HepG2 (cell line): ENCODE measurements at regions not wholly inside any gene's neighbourhood (a gene's known extent, or its start where the extent isn't known, plus 50 kb on each side); places are given as distances from the start of the nearest gene placed in this dataset.

Experiments
- MEIS2 ChIP-seq: sonication (generic); formaldehyde crosslinking; IDR thresholded peaks from 2 replicates; pipeline ENCODE4 v1.9.0; 2021; ENCODE audit warnings: mild to moderate bottlenecking, missing genetic modification reagents
- PLRG1 ChIP-seq: fragments of 450-650 bp; conservative IDR thresholded peaks from 2 replicates; pipeline ENCODE4 v1.6.1; 2016
- RFXANK ChIP-seq: IDR thresholded peaks from 2 replicates; pipeline ENCODE4 v1.6.1; 2016
- RNF2 ChIP-seq: fragments of 450-650 bp; conservative IDR thresholded peaks from 2 replicates; pipeline ENCODE4 v1.6.1; 2016; ENCODE audit warnings: low read depth
- UBTF ChIP-seq: sonication (generic); formaldehyde crosslinking; IDR thresholded peaks from 2 replicates; pipeline ENCODE4 v1.4.0; 2020; ENCODE audit warnings: mild to moderate bottlenecking, missing genetic modification reagents
- ZBTB34 ChIP-seq: sonication (generic); formaldehyde crosslinking; IDR thresholded peaks from 2 replicates; pipeline ENCODE4 v1.8.0; 2022; ENCODE audit warnings: mild to moderate bottlenecking, missing genetic modification reagents
- ZBTB7B ChIP-seq: sonication (generic); formaldehyde crosslinking; IDR thresholded peaks from 2 replicates; pipeline ENCODE4 v1.4.0; 2020; ENCODE audit warnings: missing genetic modification reagents
- ZNF282 ChIP-seq: fragments of 450-650 bp; IDR thresholded peaks from 2 replicates; pipeline ENCODE4 v1.6.1; 2018; ENCODE audit not compliant: partially characterized antibody
- ZNF564 ChIP-seq: sonication (generic); formaldehyde crosslinking; IDR thresholded peaks from 2 replicates; pipeline ENCODE4 v1.8.1; 2023; ENCODE audit warnings: mild to moderate bottlenecking, missing genetic modification reagents
- ZSCAN21 ChIP-seq: sonication (generic); formaldehyde crosslinking; IDR thresholded peaks from 2 replicates; pipeline ENCODE4 v1.8.0; 2022; ENCODE audit warnings: mild to moderate bottlenecking, missing genetic modification reagents, moderate library complexity, borderline replicate concordance
- TF ChIP-seq, protein P1 (sequence below): sonication (generic); formaldehyde crosslinking; IDR thresholded peaks from 2 replicates; pipeline ENCODE4 v1.4.0; 2020; ENCODE audit warnings: missing genetic modification reagents, borderline replicate concordance
- TF ChIP-seq, protein P2 (sequence below), 2 experiments: sonication (generic) in 1 of 2; formaldehyde crosslinking in 1 of 2; IDR thresholded peaks; 2 replicates each; pipeline versions ENCODE4 v1.4.0 to v1.6.1; 2016 to 2020; ENCODE audit warnings: borderline replicate concordance in 1 of 2, low read depth in 1 of 2, mild to moderate bottlenecking in 1 of 2, missing genetic modification reagents in 1 of 2
- TF ChIP-seq, protein P3 (sequence below): sonication (generic); formaldehyde crosslinking; IDR thresholded peaks from 2 replicates; pipeline ENCODE4 v1.8.0; 2022; ENCODE audit warnings: missing genetic modification reagents, mild to moderate bottlenecking, moderate library complexity, borderline replicate concordance

GRCh38 chr10:78972947-78973900 is 95.5 kb upstream of the ZMIZ1 start (continued):
- TF ChIP-seq ZBTB7B (CRISPR knock-in tag) (peak; percentile 78), RNF2 (peak; percentile 92), ZBTB34 (CRISPR knock-in tag) (no peak), ZNF282 (no peak), ZNF564 (CRISPR knock-in tag) (0 out of 2 replicates have a peak, but pooled peaks have one; percentile 63), ZSCAN21 (CRISPR knock-in tag) (0 out of 2 replicates have a peak, but pooled peaks have one; percentile 30), MEIS2 (CRISPR knock-in tag) (peak; percentile 97), UBTF (peak; percentile 46; the same call in 1 of the 2 replicates), RFXANK (no peak), PLRG1 (no peak)
- TF ChIP-seq, protein P1, sequence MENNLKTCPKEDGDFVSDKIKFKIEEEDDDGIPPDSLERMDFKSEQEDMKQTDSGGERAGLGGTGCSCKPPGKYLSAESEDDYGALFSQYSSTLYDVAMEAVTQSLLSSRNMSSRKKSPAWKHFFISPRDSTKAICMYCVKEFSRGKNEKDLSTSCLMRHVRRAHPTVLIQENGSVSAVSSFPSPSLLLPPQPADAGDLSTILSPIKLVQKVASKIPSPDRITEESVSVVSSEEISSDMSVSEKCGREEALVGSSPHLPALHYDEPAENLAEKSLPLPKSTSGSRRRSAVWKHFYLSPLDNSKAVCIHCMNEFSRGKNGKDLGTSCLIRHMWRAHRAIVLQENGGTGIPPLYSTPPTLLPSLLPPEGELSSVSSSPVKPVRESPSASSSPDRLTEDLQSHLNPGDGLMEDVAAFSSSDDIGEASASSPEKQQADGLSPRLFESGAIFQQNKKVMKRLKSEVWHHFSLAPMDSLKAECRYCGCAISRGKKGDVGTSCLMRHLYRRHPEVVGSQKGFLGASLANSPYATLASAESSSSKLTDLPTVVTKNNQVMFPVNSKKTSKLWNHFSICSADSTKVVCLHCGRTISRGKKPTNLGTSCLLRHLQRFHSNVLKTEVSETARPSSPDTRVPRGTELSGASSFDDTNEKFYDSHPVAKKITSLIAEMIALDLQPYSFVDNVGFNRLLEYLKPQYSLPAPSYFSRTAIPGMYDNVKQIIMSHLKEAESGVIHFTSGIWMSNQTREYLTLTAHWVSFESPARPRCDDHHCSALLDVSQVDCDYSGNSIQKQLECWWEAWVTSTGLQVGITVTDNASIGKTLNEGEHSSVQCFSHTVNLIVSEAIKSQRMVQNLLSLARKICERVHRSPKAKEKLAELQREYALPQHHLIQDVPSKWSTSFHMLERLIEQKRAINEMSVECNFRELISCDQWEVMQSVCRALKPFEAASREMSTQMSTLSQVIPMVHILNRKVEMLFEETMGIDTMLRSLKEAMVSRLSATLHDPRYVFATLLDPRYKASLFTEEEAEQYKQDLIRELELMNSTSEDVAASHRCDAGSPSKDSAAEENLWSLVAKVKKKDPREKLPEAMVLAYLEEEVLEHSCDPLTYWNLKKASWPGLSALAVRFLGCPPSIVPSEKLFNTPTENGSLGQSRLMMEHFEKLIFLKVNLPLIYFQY (CRISPR knock-in tag) = peak; percentile 60; the same call in 1 of the 2 replicates
- TF ChIP-seq, protein P2, sequence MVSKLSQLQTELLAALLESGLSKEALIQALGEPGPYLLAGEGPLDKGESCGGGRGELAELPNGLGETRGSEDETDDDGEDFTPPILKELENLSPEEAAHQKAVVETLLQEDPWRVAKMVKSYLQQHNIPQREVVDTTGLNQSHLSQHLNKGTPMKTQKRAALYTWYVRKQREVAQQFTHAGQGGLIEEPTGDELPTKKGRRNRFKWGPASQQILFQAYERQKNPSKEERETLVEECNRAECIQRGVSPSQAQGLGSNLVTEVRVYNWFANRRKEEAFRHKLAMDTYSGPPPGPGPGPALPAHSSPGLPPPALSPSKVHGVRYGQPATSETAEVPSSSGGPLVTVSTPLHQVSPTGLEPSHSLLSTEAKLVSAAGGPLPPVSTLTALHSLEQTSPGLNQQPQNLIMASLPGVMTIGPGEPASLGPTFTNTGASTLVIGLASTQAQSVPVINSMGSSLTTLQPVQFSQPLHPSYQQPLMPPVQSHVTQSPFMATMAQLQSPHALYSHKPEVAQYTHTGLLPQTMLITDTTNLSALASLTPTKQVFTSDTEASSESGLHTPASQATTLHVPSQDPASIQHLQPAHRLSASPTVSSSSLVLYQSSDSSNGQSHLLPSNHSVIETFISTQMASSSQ (IDR thresholded peaks at IDR 0.05; ENCODE audit: low read depth) = no peak
- TF ChIP-seq, protein P2 (CRISPR knock-in tag; IDR thresholded peaks at IDR 0.05; ENCODE audit: borderline replicate concordance) = peak; percentile 56; the same call in 1 of the 2 replicates
- TF ChIP-seq, protein P3, sequence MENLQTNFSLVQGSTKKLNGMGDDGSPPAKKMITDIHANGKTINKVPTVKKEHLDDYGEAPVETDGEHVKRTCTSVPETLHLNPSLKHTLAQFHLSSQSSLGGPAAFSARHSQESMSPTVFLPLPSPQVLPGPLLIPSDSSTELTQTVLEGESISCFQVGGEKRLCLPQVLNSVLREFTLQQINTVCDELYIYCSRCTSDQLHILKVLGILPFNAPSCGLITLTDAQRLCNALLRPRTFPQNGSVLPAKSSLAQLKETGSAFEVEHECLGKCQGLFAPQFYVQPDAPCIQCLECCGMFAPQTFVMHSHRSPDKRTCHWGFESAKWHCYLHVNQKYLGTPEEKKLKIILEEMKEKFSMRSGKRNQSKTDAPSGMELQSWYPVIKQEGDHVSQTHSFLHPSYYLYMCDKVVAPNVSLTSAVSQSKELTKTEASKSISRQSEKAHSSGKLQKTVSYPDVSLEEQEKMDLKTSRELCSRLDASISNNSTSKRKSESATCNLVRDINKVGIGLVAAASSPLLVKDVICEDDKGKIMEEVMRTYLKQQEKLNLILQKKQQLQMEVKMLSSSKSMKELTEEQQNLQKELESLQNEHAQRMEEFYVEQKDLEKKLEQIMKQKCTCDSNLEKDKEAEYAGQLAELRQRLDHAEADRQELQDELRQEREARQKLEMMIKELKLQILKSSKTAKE (CRISPR knock-in tag) = 0 out of 2 replicates have a peak, but pooled peaks have one; percentile 16
